ENCODE measurements at regions not wholly inside any gene's neighbourhood (a gene's known extent, or its start where the extent isn't known, plus 50 kb on each side); places are given as distances from the start of the nearest gene placed in this dataset.
"Not testable (repeated sequence)": the region's sequence is repeated elsewhere in the genome, so short reads cannot be mapped to it uniquely, and the experiment has no call there.

GRCh38 chrX:128781506-128781905, 729.3 kb upstream of the ACTRT1 start:
- no peak for DNase-seq (ENCODE audit: low read depth)

GRCh38 chrX:128780934-128781333, 728.7 kb upstream of the ACTRT1 start:
- DNase-seq (ENCODE audit: low read depth) = no peak

DNA sequence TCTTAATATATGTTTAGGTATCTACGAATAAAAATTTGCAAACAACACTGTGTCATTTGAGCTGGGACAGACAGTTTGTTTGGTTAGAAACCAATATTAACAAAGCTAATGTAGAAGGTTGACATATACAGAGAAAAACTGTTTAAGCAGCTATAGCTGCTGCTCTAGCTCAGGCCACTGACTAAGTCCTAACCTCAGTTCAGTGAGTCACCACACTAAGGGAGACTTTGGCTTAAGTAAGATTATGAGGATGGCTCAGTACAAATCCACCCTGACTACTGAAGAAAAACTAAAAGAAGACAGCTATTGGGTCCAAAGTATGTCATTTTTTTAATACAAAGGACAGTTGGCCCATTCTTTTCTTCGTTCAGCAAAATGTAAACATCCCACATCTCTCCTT, 717.3 kb upstream of the ACTRT1 start:
- DNase-seq (ENCODE audit: low read depth) = peak; percentile 6

DNA sequence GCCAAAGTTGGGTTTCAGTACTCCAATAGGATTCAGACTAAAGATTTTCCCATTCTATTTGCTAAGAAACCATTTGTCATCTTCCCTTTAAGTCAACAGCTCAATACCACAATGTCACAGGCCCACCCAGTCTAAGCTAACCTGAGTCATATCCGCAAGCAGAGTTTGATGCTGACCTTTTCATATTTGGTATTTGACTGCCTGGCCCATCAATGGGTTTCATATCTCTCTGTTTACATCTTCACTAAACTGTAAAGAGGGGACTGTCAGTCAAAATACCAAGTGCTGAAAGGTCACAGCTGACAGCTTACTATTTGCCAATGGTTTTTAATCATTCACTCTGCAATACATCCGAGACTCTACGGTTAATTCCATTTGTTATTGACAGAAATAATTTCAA, 707.5 kb upstream of the ACTRT1 start:
- DNase-seq (ENCODE audit: low read depth) = no peak

DNA sequence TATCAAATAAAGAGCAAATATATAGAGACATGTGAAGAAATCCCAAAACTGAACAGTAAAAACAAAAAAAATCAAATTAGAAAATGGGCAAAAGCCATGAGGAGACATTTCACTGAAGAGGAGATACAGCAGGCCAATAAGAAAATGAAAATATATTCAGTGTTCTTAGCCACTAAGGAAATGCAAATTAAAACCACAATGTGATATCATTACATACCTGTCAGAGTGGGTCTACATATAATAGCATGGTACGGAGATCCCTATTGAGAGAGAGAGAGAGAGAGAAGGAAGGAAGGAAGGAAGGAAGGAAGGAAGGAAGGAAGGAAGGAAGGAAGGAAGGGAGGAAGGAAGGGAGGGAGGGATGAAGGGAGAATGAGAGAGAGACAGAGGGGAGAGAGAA, 707.0 kb upstream of the ACTRT1 start:
- no peak for DNase-seq (ENCODE audit: low read depth)

- no peak for DNase-seq (ENCODE audit: low read depth)
Observed at GRCh38 chrX:128754130-128754529, 701.9 kb upstream of the ACTRT1 start.

GRCh38 chrX:128739539-128739938, 687.3 kb upstream of the ACTRT1 start:
- no peak for DNase-seq (ENCODE audit: low read depth)

GRCh38 chrX:128728943-128729342, 676.7 kb upstream of the ACTRT1 start:
- no peak for DNase-seq (ENCODE audit: low read depth)

DNA sequence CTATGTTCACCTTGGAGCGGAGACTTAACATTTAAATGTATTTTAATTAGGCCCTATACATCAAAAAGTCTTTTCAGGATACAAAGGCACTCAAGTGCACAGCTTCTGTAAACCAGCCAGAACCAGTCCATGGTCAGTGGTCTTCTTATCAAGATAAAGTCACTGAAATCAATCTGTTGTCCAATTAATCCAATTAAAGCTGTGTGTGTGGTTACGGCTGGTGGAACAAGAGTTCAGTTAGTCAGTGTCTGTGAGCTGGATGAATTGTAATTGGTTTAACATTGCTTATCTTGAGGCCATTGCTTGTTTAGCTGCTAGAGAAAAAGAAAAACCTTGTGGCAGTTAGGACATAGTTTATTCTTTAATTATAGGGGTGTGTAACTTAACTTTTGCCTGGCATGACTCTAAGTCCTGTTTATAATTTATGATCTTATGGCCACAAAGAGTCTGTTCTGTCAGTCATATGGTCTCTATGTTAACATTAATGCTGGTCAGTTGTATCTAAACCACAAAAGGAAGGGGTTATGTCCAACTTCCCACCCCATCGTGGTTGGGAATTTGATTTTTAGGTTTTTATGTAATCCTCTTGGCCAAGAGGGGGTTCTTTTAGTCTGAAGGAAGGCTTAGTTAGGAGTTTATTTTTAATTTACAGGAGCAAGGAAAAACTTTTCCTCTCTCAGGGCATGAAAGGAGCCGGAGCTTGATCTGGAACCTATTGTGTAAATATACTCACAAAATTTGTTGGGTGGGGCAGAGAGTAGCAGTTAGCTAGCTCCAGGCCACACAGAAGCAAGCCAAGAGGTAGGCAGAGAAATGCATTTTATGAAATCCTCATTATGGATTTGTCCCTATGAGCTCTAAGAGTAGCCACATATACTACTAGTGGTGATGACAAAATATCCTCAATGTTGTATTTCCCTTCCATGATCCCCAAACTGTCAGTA, 665.7 kb upstream of the ACTRT1 start:
- DNase-seq (ENCODE audit: low read depth) = no peak

GRCh38 chrX:128714425-128714824, 662.2 kb upstream of the ACTRT1 start:
- no peak for DNase-seq (ENCODE audit: low read depth)

GRCh38 chrX:128699716-128700285, 647.6 kb upstream of the ACTRT1 start:
- DNase-seq (ENCODE audit: low read depth) = no peak

DNA sequence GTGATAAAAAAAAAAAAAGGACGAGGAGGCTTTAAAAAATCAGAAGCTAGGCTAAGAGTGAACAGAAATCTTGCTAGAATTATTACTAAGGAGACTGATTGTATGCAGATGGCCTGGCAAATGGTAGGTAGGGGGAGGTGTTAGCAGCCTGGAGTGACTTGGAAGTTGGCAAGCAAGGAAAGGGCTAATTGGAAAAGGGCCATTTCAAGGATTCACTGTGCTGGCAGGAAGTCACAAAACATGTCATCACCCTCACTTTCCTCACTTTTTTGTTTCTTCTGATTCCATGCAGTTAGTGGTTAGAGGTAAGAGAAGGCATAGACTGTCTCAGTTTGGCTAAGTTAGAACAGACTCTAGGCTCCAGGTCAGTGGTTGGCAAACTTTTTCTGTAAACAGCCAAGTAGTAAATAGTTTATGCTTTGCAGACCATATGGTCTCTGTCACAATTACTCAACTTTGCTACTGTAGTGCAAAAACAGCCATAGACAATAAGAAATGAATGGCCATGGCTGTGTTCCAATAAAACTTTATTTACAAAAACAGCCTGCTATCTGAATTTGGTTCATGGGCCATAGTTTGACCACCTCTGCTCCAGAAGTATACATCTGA, 646.5 kb upstream of the ACTRT1 start:
- no peak for DNase-seq (ENCODE audit: low read depth)

GRCh38 chrX:128691872-128692271, 639.7 kb upstream of the ACTRT1 start:
- no peak for DNase-seq (ENCODE audit: low read depth)

DNA sequence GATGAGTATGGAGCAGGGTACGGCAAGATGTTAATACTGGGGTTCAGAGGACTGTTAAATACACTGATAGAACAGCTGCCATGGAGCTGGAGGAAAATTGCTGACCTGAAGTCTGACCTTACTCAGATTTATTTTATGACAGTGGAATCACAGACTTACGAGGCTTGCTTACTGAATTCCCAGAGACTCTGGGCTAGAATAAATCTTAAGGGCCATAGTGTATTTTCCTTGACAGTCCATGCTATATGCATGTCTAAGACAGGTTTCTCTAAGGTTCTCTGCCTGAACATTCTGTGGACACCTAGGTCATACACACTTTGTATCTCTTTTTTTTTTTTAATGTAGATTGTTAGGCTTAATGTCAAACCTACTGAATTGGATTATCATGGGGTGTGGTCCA, 633.2 kb upstream of the ACTRT1 start:
- DNase-seq (ENCODE audit: low read depth) = no peak

DNA sequence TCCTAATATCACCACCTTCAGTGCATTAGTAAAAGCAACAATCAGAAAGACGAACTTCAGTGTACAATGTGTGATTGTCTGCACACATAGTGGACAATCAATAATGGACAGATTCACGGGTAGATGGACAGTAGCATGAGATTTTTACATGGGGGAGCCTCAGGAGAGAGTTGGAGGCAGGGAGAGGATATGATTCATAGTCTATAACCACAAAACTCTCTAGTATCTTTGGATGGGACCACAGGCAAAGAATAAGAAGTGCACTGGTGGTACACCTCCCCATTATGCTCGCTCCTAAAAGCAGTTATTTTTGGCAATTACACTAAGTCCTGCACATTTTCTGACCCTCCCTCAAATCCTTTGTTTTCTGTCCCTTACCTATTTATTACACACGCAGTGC, 624.4 kb upstream of the ACTRT1 start:
- no peak for DNase-seq (ENCODE audit: low read depth)

- DNase-seq (ENCODE audit: low read depth) = not testable (repeated sequence)
Observed at GRCh38 chrX:128674326-128675086, 622.3 kb upstream of the ACTRT1 start.

- DNase-seq (ENCODE audit: low read depth) = no peak
Observed at GRCh38 chrX:128664211-128664610, 612.0 kb upstream of the ACTRT1 start.

DNA sequence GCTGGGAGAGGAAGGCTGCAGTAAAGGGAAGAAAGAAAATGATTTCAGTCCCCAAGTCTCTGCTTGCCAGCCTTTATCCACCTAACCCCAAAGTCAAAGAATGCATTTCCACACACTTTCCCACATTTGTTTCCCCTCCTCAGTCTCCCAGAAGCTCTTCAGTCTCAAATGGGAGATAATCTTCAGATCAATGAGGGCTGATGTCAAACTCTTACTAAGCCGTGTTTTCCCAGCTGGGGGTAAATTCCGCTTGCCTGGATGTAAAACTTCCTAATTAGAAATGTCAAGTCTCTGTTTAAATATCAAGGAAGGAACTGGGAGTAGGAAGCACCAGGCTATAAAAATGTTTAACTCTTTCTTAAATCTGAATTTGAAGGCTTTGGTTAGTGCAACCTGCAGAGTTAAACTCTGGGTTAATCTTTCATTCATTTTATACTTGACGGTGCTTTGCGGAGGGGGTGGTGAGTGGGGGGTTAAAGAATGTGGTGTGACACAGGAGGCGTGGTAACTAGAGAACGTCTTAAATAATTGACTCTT, 601.4 kb upstream of the ACTRT1 start:
- no peak for DNase-seq (ENCODE audit: low read depth)

GRCh38 chrX:128650326-128650725, 598.1 kb upstream of the ACTRT1 start:
- DNase-seq (ENCODE audit: low read depth) = no peak

DNA sequence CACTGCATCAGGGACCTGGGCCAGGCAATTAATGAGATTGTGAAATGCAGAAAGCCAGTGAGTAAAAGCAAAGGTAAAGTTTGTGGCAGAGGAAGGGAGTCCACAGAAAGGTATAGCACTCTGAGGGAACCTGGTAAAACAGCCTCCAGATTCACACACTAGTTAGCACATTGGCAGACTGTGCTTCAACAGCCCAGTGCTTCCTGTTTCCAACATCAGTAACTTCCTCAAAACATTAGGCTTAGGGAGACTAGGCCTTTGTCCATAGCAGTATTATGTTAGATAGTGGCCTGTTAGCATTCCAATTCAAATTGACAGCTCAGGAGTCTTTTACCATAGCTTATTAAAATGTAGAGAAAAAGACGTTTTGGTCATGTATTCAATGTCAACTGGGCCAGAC, 582.6 kb upstream of the ACTRT1 start:
- DNase-seq (ENCODE audit: low read depth) = no peak

GRCh38 chrX:128623361-128623760, 571.2 kb upstream of the ACTRT1 start:
- no peak for DNase-seq (ENCODE audit: low read depth)

- no peak for DNase-seq (ENCODE audit: low read depth)
Observed at GRCh38 chrX:128622296-128622695, 570.1 kb upstream of the ACTRT1 start.

Measured in amniotic epithelial cell (primary cell).